ENCODE measurements at regions not wholly inside any gene's neighbourhood (a gene's known extent, or its start where the extent isn't known, plus 50 kb on each side); places are given as distances from the start of the nearest gene placed in this dataset.

DNA sequence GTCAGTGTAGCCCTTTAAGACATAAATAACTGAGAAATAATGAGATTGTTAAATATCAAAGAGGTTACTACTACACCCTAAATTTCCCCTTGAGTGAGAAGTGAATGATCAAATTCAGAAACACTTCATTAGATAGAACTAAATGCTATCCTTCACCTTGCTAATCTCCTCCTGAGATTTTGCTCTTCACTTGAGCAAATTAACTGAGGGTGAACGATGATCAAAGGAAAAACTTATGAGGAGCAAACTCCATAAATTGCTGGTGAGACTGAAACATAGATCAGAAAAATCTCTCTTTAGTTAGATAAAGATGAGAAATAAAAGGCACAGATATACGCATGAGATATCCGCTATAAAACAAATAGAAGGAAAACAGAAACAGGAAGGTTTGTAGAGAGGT is 63.1 kb upstream of the TANC1 start:
- no peak for DNase-seq (ENCODE audit: low read depth in 1 of 2, low spot score in 2 of 2)
- ChIA-PET CTCF (ENCODE audit: partially characterized antibody) (no interaction called here), POLR2A (ENCODE audit: partially characterized antibody) (no interaction called here)
- H3K14ac ChIP-seq (ENCODE audit: insufficient read length): no peak overlapping the region
- no peak overlapping the region for H4K91ac ChIP-seq (replicated peaks; ENCODE audit: insufficient read length, low read length)
- H3K36me3 ChIP-seq (ENCODE audit: control insufficient read depth in 2 of 4, insufficient read depth in 4 of 4, low read length in 3 of 4): no peaks in the 10 kb centered on the region
- H3K27ac ChIP-seq (ENCODE audit: low read depth, low read length): no peak overlapping the region
- no peak overlapping the region for H3K4me2 ChIP-seq (ENCODE audit: insufficient read depth in 1 of 2, low read depth in 2 of 2, low read length in 2 of 2)
- H3K56ac ChIP-seq (replicated peaks; ENCODE audit: insufficient read length, low read depth, low read length): no peak overlapping the region
- no peak overlapping the region for H2BK20ac ChIP-seq (ENCODE audit: low read length)
- H4K20me1 ChIP-seq (replicated peaks in 1 of 2; ENCODE audit: control insufficient read depth in 1 of 2, insufficient read depth in 2 of 2, low read length in 2 of 2): no peaks in the 10 kb centered on the region
- H4K8ac ChIP-seq (ENCODE audit: extremely low read depth, insufficient read depth, low read length): no peak overlapping the region
- H2AK5ac ChIP-seq (ENCODE audit: low read depth, low read length): no peak overlapping the region
- TF ChIP-seq NRF1 (IDR thresholded peaks at IDR 0.05; ENCODE audit: low read depth, low read length) (no peak), YY1 (IDR thresholded peaks at IDR 0.05; ENCODE audit: low read depth, low read length) (no peak), CHD2 (IDR thresholded peaks at IDR 0.05; ENCODE audit: low read length) (no peak), SUZ12 (IDR thresholded peaks at IDR 0.05; ENCODE audit: low read length) (no peak), BACH1 (IDR thresholded peaks at IDR 0.05; ENCODE audit: low read length) (no peak), SIRT6 (IDR thresholded peaks at IDR 0.05; ENCODE audit: low read length) (no peak), EGR1 (IDR thresholded peaks at IDR 0.05; ENCODE audit: borderline replicate concordance, low read depth, low read length) (no peak), GTF2F1 (IDR thresholded peaks at IDR 0.05; ENCODE audit: borderline replicate concordance, low read depth, low read length) (no peak), JUN (IDR thresholded peaks at IDR 0.05; ENCODE audit: low read depth, low read length) (no peak), HDAC6 (IDR thresholded peaks at IDR 0.05; ENCODE audit: low read depth, low read length) (no peak), MAFK (IDR thresholded peaks at IDR 0.05; ENCODE audit: low read depth, low read length) (no peak), EP300 (IDR thresholded peaks at IDR 0.05; ENCODE audit: borderline replicate concordance in 1 of 2, low read depth in 2 of 2, low read length in 2 of 2) (no peak), JUND (IDR thresholded peaks at IDR 0.05; ENCODE audit: low read length) (no peak), EZH2 (IDR thresholded peaks at IDR 0.05; ENCODE audit: low read depth, low read length, severe bottlenecking) (no peak)
- TF ChIP-seq, protein P1, sequence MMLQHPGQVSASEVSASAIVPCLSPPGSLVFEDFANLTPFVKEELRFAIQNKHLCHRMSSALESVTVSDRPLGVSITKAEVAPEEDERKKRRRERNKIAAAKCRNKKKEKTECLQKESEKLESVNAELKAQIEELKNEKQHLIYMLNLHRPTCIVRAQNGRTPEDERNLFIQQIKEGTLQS (IDR thresholded peaks at IDR 0.05; ENCODE audit: insufficient read depth, low read depth, low read length): no peak
- no peak overlapping the region for H2BK15ac ChIP-seq (ENCODE audit: low read length)
- FAIRE-seq: no peak
- H2AFZ ChIP-seq (ENCODE audit: low read length): no peak overlapping the region
- no peaks in the 10 kb centered on the region for H3K9me3 ChIP-seq (ENCODE audit: insufficient read depth in 2 of 2, low read depth in 1 of 2, low read length in 1 of 2)
- H3K23me2 ChIP-seq (ENCODE audit: low read depth, low read length): no peaks in the 10 kb centered on the region
- no peak overlapping the region; the same call in 1 of the 2 replicates for H3K18ac ChIP-seq (ENCODE audit: extremely low read depth, low read length)
- H3K4me3 ChIP-seq (ENCODE audit: extremely low read depth in 1 of 4, insufficient read depth in 2 of 4, low read depth in 3 of 4, low read length in 4 of 4): no peak overlapping the region
- no peaks in the 10 kb centered on the region for H3K79me2 ChIP-seq (ENCODE audit: control insufficient read depth in 1 of 2, insufficient read depth in 2 of 2, low read length in 2 of 2)
- no peak overlapping the region for H4K5ac ChIP-seq (ENCODE audit: insufficient read length, low read depth, low read length)
- H3K9ac ChIP-seq (replicated peaks in 1 of 4; ENCODE audit: extremely low read depth in 1 of 4, low read depth in 3 of 4, low read length in 3 of 4): no peak overlapping the region
- no peaks in the 10 kb centered on the region for H3K27me3 ChIP-seq (replicated peaks in 1 of 4; ENCODE audit: control insufficient read depth in 3 of 4, extremely low read depth in 1 of 4, insufficient read depth in 3 of 4, low read length in 3 of 4)
- no peak overlapping the region for H2BK12ac ChIP-seq (ENCODE audit: low read depth, low read length)
- no peak overlapping the region for H3K23ac ChIP-seq (ENCODE audit: insufficient read length)
- no peak overlapping the region for H3K4ac ChIP-seq (replicated peaks; ENCODE audit: insufficient read length, low read depth, low read length)
- H3K4me1 ChIP-seq (replicated peaks in 1 of 4; ENCODE audit: control insufficient read depth in 3 of 4, insufficient read depth in 4 of 4, low read length in 3 of 4): no peaks in the 10 kb centered on the region
- no peaks in the 10 kb centered on the region for H3K79me1 ChIP-seq (ENCODE audit: low read depth, low read length)
- WGBS, 2 experiments (ENCODE audit: extremely low coverage in 1 of 2, insufficient coverage in 1 of 2, insufficient read length in 1 of 2, insufficient replicate concordance in 2 of 2, low coverage in 1 of 2, low lambda C conversion rate in 2 of 2, missing lambda C conversion rate in 1 of 2): 84% methylated on average over 3 of the region's 3 CpGs; no CpG with 5 or more reads in 1 of the 2 experiments
- H2BK5ac ChIP-seq (ENCODE audit: low read depth, low read length): no peak overlapping the region
- H2BK120ac ChIP-seq (replicated peaks; ENCODE audit: low read depth, low read length): no peak overlapping the region
